PC-9 (cell line): ENCODE measurements at regions not wholly inside any gene's neighbourhood (a gene's known extent, or its start where the extent isn't known, plus 50 kb on each side); places are given as distances from the start of the nearest gene placed in this dataset.

Source experiments
- BruUV-seq: library from RNA; stranded (reverse); fragments of 400-500 nt; replicated peaks from 2 replicates; lab custom pipeline; 2021; lab: Mats Ljungman, UMichigan
- CTCF ChIA-PET: fragments of 300-600 bp; sonication (Branson Sonifier 250); formaldehyde crosslinking; loops from one replicate; lab custom pipeline; 2022; ENCODE audit warnings: antibody characterized with exemption; lab: Charles Lee
- POLR2A ChIA-PET: fragments of 300-600 bp; sonication (Branson Sonifier 250); formaldehyde crosslinking; loops from one replicate; lab custom pipeline; 2022; ENCODE audit warnings: antibody characterized with exemption; ENCODE audit not compliant: unreplicated experiment; lab: Charles Lee
- DNase-seq, 2 experiments: peaks; one replicate each; pipeline versions ENCODE4 v3.0.0 to v3.0.0-alpha.2; 2015 to 2022; ENCODE audit warnings: mixed read lengths in 1 of 2
- H2AFZ ChIP-seq: fragments of 200-600 bp; sonication (generic); 2 replicates; pipeline ENCODE4 v1.8.1; 2017; ENCODE audit warnings: antibody characterized with exemption
- H3F3A ChIP-seq: fragments of 200-600 bp; sonication (generic); 2 replicates; pipeline ENCODE4 v1.8.1; 2017; ENCODE audit warnings: antibody characterized with exemption, mild to moderate bottlenecking, low read depth; ENCODE audit not compliant: insufficient read depth
- H3K27ac ChIP-seq: fragments of 200-600 bp; sonication (generic); 2 replicates; pipeline ENCODE4 v1.6.1; 2016; ENCODE audit warnings: mixed run types
- H3K27me3 ChIP-seq: fragments of 200-600 bp; sonication (generic); 2 replicates; pipeline ENCODE4 v1.6.1; 2016; ENCODE audit warnings: low read depth, mixed run types; ENCODE audit not compliant: insufficient read depth
- H3K36me3 ChIP-seq: fragments of 200-600 bp; sonication (generic); 2 replicates; pipeline ENCODE4 v1.6.1; 2016; ENCODE audit warnings: low read depth, mixed run types
- H3K4me1 ChIP-seq: fragments of 200-600 bp; sonication (generic); replicated peaks from 2 replicates; pipeline ENCODE4 v1.6.1; 2016; ENCODE audit warnings: mixed run types; ENCODE audit not compliant: insufficient read depth
- H3K4me2 ChIP-seq: fragments of 200-600 bp; sonication (generic); 2 replicates; pipeline ENCODE4 v1.6.1; 2017; ENCODE audit warnings: mixed run types
- H3K4me3 ChIP-seq: fragments of 200-600 bp; sonication (generic); 2 replicates; pipeline ENCODE4 v1.6.1; 2016; ENCODE audit warnings: mixed run types
- H3K79me2 ChIP-seq: fragments of 200-600 bp; sonication (generic); 2 replicates; pipeline ENCODE4 v1.6.1; 2017; ENCODE audit warnings: low read depth, mixed run types
- H3K9me2 ChIP-seq: fragments of 200-600 bp; sonication (generic); 2 replicates; pipeline ENCODE4 v1.8.1; 2017; ENCODE audit warnings: mild to moderate bottlenecking; ENCODE audit not compliant: insufficient read depth
- H3K9me3 ChIP-seq: fragments of 200-600 bp; sonication (generic); 2 replicates; pipeline ENCODE4 v1.8.1; 2016; ENCODE audit warnings: low read depth; ENCODE audit not compliant: insufficient read depth
- H4K20me1 ChIP-seq: fragments of 200-600 bp; sonication (generic); 2 replicates; pipeline ENCODE4 v1.8.1; 2017; ENCODE audit not compliant: insufficient read depth
- CTCF ChIP-seq: fragments of 200-600 bp; sonication (generic); conservative IDR thresholded peaks from 2 replicates; pipeline ENCODE4 v1.6.1; 2017; ENCODE audit warnings: mixed run types, antibody characterized with exemption, mild to moderate bottlenecking, moderate library complexity
- EZH2 ChIP-seq: fragments of 200-600 bp; sonication (generic); IDR thresholded peaks from 2 replicates; pipeline ENCODE4 v1.8.0; 2017; ENCODE audit warnings: antibody characterized with exemption, low read depth
- intact Hi-C: fragments of 100-400 bp; cut with micrococcal nuclease; formaldehyde crosslinking; loops from one replicate; pipeline ENCODE4 v1.10.0; 2022; ENCODE audit not compliant: unreplicated experiment

GRCh38 chr3:148344521-148344920, 353.2 kb upstream of the AGTR1 start:
- CTCF ChIA-PET, result no interaction called here

GRCh38 chr3:148360051-148360450, 337.7 kb upstream of the AGTR1 start:
- Histone ChIP-seq H3K9me3 (no peaks in the 10 kb centered on the region), H3K27ac (no peak overlapping the region), H3K36me3 (no peaks in the 10 kb centered on the region), H3K4me1 (no peaks in the 10 kb centered on the region), H3K79me2 (no peaks in the 10 kb centered on the region), H3K27me3 (no peaks in the 10 kb centered on the region), H3K4me2 (no peak overlapping the region), H2AFZ (no peak overlapping the region), H4K20me1 (no peaks in the 10 kb centered on the region), H3K4me3 (no peak overlapping the region), H3K9me2 (no peaks in the 10 kb centered on the region), H3F3A (no peaks in the 10 kb centered on the region)
- POLR2A ChIA-PET, result no interaction called here
- no peak for TF ChIP-seq CTCF
- no peak for TF ChIP-seq EZH2
- DNase-seq, result no peak
- CTCF ChIA-PET, result interaction anchor here (0.7 kb wide), 1 partner anchor 1920 kb away, joined by 3 read pairs; no protein-coding TSS in a partner anchor
- intact Hi-C loops, result loop anchor here (10.0 kb wide), 3 partner anchors 745 to 1535 kb away; no protein-coding TSS in a partner anchor
- BruUV-seq, result no TSS peak

More at GRCh38 chr3:148344521-148344920, 353.2 kb upstream of the AGTR1 start:
- no peak overlapping the region for H3K27ac ChIP-seq
- POLR2A ChIA-PET, result no interaction called here
- no TSS peak for BruUV-seq
- no peaks in the 10 kb centered on the region for H4K20me1 ChIP-seq
- no peak overlapping the region for H2AFZ ChIP-seq
- H3F3A ChIP-seq, result no peaks in the 10 kb centered on the region
- no peak overlapping the region for H3K4me2 ChIP-seq
- no peak overlapping the region for H3K4me3 ChIP-seq
- no peaks in the 10 kb centered on the region for H3K9me3 ChIP-seq
- H3K4me1 ChIP-seq, result no peaks in the 10 kb centered on the region
- intact Hi-C loops, result no loop called here
- H3K36me3 ChIP-seq, result no peaks in the 10 kb centered on the region
- no peaks in the 10 kb centered on the region for H3K9me2 ChIP-seq
- no peaks in the 10 kb centered on the region for H3K79me2 ChIP-seq
- H3K27me3 ChIP-seq, result no peaks in the 10 kb centered on the region
- no peak for DNase-seq
- TF ChIP-seq CTCF (no peak), EZH2 (no peak)

- Histone ChIP-seq H3K4me3 (no peak overlapping the region), H3K36me3 (no peaks in the 10 kb centered on the region), H3K9me3 (no peaks in the 10 kb centered on the region), H3K4me1 (no peaks in the 10 kb centered on the region), H2AFZ (no peak overlapping the region), H4K20me1 (no peaks in the 10 kb centered on the region), H3F3A (no peaks in the 10 kb centered on the region), H3K27me3 (no peaks in the 10 kb centered on the region), H3K27ac (no peak overlapping the region), H3K9me2 (no peaks in the 10 kb centered on the region), H3K4me2 (no peak overlapping the region), H3K79me2 (no peaks in the 10 kb centered on the region)
- CTCF ChIA-PET, result interaction anchor here (0.6 to 0.7 kb wide), 4 partner anchors 53 to 1777 kb away, joined by 3 to 4 read pairs (median 3); no protein-coding TSS in a partner anchor
- intact Hi-C loops, result loop anchor here (5.0 to 10.0 kb wide), 6 partner anchors 60 to 1725 kb away; no protein-coding TSS in a partner anchor
- BruUV-seq, result no TSS peak
- no peak for DNase-seq
- POLR2A ChIA-PET, result interaction anchor here (0.5 to 0.7 kb wide), 3 partner anchors 220 to 1024 kb away, joined by 3 to 23 read pairs (median 7); no protein-coding TSS in a partner anchor
- TF ChIP-seq EZH2 (no peak), CTCF (no peak; the same call in 1 of the 2 replicates)
Measured at GRCh38 chr3:148366743-148367410, 330.8 kb upstream of the AGTR1 start.
